Osteoblast (primary cell): ENCODE measurements at regions not wholly inside any gene's neighbourhood (a gene's known extent, or its start where the extent isn't known, plus 50 kb on each side); places are given as distances from the start of the nearest gene placed in this dataset.
"Not testable (repeated sequence)": the region's sequence is repeated elsewhere in the genome, so short reads cannot be mapped to it uniquely, and the experiment has no call there.

Experiments
- DNase-seq: peaks from one replicate; pipeline ENCODE4 v3.0.0; 2011; ENCODE audit warnings: low spot score, mixed read lengths; ENCODE audit not compliant: insufficient read length; ENCODE audit errors: missing footprints
- H2AFZ ChIP-seq: 2 replicates; pipeline ENCODE4 v1.6.0; 2011; ENCODE audit warnings: mild to moderate bottlenecking, low read length
- H3K27ac ChIP-seq: 2 replicates; pipeline ENCODE4 v1.5.1; 2011; ENCODE audit warnings: mild to moderate bottlenecking, low read depth, low read length, moderate library complexity
- H3K27me3 ChIP-seq: 2 replicates; pipeline ENCODE4 v1.6.0; 2012; ENCODE audit warnings: mild to moderate bottlenecking, control low read depth, inconsistent platforms, low read length, moderate library complexity; ENCODE audit not compliant: insufficient read depth
- H3K36me3 ChIP-seq: 2 replicates; pipeline ENCODE4 v1.5.1; 2011; ENCODE audit warnings: mild to moderate bottlenecking, low read length, control low read depth, moderate library complexity; ENCODE audit not compliant: insufficient read depth
- H3K4me1 ChIP-seq: 2 replicates; pipeline ENCODE4 v1.5.1; 2011; ENCODE audit warnings: mild to moderate bottlenecking, low read length, control low read depth, moderate library complexity; ENCODE audit not compliant: insufficient read depth
- H3K4me2 ChIP-seq: 2 replicates; pipeline ENCODE4 v1.6.0; 2011; ENCODE audit warnings: mild to moderate bottlenecking, low read length; ENCODE audit not compliant: insufficient read depth
- H3K4me3 ChIP-seq: fragments of 200-600 bp; sonication (generic); 3 replicates; pipeline ENCODE4 v1.5.1; 2012; ENCODE audit warnings: mild to moderate bottlenecking, low read length, inconsistent platforms; ENCODE audit not compliant: insufficient read depth
- H3K79me2 ChIP-seq: 2 replicates; pipeline ENCODE4 v1.6.0; 2012; ENCODE audit warnings: mild to moderate bottlenecking, low read length, control low read depth, inconsistent platforms; ENCODE audit not compliant: insufficient read depth
- H3K9me3 ChIP-seq: 2 replicates; pipeline ENCODE4 v1.5.1; 2011; ENCODE audit warnings: low read depth, low read length, control low read depth
- H4K20me1 ChIP-seq: 2 replicates; pipeline ENCODE4 v1.6.0; 2012; ENCODE audit warnings: mild to moderate bottlenecking, low read length, control low read depth; ENCODE audit not compliant: insufficient read depth

DNA sequence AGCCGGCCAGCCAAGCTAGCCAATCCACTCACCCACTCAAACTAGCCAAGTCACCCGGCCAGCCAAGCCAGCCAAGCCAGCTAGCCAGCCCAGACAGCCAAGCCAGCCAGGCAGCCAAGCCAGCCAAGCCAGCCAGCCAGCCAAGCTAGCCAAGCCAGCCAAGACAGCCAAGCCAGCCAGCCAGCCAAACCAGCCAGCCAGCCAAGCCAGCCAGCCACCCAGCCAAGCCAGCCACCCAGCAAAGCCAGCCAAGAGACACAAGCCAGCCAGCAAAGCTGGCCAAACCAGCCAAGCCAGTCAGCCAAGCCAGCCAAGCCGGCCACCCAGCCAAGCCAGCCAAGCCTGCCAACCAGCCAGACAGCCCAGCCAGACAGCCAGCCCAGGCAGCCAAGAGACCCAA, 322.2 kb upstream of the PLGLB2 start:
- H4K20me1 ChIP-seq, H2AFZ ChIP-seq, H3K79me2 ChIP-seq, H3K4me3 ChIP-seq, H3K4me2 ChIP-seq, H3K36me3 ChIP-seq, DNase-seq, H3K4me1 ChIP-seq, H3K27me3 ChIP-seq, H3K9me3 ChIP-seq, H3K27ac ChIP-seq: not testable (repeated sequence)

- not testable (repeated sequence) for H3K9me3 ChIP-seq, H3K4me1 ChIP-seq, H3K27ac ChIP-seq, H3K36me3 ChIP-seq, H3K79me2 ChIP-seq, H2AFZ ChIP-seq, H3K27me3 ChIP-seq, H3K4me3 ChIP-seq, H3K4me2 ChIP-seq, DNase-seq, H4K20me1 ChIP-seq
Measured at GRCh38 chr2:87428452-87429130, 319.3 kb upstream of the PLGLB2 start.

DNA sequence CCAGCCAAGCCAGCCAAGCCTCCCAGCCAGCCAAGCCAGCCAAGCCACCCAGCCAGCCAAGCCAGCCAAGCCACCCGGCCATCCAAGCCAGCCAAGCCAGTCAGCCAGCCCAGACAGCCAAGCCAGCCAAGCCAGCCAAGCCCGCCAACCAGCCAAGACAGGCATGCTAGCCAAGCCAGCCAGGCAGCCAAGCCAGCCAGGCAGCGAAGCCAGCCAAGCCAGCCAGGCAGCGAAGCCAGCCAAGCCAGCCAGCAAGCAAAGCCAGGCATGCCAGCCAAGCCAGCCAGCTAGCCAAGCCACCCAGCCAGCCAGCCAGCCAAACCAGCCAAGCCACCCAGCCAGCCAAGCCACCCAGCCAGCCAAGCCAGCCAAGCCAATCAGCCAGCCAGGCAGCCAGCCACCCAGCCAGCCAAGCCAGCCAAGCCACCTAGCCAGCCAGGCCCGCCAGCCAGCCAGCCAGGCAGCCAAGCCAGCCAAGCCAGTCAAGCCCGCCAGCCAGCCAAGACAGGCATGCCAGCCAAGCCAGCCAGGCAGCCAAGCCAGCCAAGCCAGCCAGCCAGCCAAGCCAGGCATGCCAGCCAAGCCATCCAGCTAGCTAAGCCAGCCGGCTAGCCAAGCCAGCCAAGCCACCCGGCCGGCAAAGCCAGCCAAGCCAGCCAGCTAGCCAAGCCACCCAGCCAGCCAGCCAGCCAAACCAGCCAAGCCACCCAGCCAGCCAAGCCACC, 318.5 kb upstream of the PLGLB2 start:
- not testable (repeated sequence) for H3K9me3 ChIP-seq, DNase-seq, H2AFZ ChIP-seq, H3K36me3 ChIP-seq, H3K27ac ChIP-seq, H3K79me2 ChIP-seq, H4K20me1 ChIP-seq, H3K4me1 ChIP-seq, H3K27me3 ChIP-seq, H3K4me3 ChIP-seq, H3K4me2 ChIP-seq

DNA sequence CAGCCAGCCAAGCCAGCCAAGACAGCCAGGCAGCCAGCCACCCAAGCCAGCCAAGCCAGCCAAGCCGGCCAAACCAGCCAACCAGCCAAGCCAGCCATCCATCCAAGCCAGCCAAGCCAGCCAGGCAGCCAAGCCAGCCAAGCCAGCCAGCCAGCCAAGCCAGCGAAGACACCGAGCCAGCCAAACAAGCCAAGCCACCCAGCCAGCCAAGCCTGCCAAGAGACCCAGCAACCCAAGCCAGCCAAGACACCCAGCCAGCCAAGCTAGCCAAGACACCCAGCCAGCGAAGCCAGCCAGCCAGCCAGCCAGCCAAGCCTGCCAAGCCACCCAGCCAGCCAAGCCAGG, 318.0 kb upstream of the PLGLB2 start:
- DNase-seq, H3K9me3 ChIP-seq, H3K27ac ChIP-seq, H3K4me3 ChIP-seq, H3K36me3 ChIP-seq, H3K79me2 ChIP-seq, H2AFZ ChIP-seq, H3K27me3 ChIP-seq, H3K4me1 ChIP-seq, H4K20me1 ChIP-seq, H3K4me2 ChIP-seq: not testable (repeated sequence)

- not testable (repeated sequence) for H3K4me3 ChIP-seq, H3K4me1 ChIP-seq, H3K4me2 ChIP-seq, H3K79me2 ChIP-seq, H3K27ac ChIP-seq, H3K36me3 ChIP-seq, H4K20me1 ChIP-seq, H2AFZ ChIP-seq, DNase-seq, H3K9me3 ChIP-seq, H3K27me3 ChIP-seq
Measured at GRCh38 chr2:87431051-87431450, 316.8 kb upstream of the PLGLB2 start.

DNA sequence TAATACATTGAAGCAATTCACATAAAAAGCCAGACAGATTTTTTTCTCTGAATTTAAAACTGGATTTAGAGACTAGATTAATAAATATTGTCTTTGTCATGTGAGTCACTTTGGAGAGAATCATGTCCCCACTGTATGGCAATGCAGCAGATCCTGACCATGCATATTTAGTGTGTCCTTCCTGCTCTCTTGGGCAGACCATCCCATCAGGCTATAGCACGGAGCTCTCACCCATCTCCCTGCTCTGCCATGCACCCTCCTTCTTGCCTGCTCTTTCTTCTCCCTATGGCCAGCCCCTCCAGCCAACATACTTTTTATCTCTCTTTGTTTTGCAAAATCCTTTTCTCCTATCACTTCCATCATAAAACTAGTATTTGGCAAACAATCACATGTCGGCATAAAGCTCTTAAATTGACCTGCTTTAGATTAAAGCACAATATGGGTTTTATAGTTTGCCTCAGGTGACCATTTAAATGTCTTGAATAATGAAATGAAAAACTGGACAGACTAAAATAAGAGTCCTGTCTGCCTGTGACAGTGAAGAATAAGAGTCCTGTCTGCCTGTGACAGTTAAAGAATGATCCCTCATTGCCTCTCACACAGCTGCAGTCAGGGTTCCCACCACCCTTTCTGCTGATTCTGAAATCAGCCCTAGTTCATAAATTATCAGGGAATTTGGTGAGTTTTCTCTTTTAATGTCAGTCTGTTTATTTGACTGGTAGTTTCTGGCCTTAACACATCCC, 315.0 kb upstream of the PLGLB2 start:
- not testable (repeated sequence) for H3K4me1 ChIP-seq, H3K79me2 ChIP-seq, H2AFZ ChIP-seq, H3K36me3 ChIP-seq, H3K27ac ChIP-seq, H4K20me1 ChIP-seq, H3K27me3 ChIP-seq, DNase-seq, H3K4me2 ChIP-seq, H3K9me3 ChIP-seq, H3K4me3 ChIP-seq

DNA sequence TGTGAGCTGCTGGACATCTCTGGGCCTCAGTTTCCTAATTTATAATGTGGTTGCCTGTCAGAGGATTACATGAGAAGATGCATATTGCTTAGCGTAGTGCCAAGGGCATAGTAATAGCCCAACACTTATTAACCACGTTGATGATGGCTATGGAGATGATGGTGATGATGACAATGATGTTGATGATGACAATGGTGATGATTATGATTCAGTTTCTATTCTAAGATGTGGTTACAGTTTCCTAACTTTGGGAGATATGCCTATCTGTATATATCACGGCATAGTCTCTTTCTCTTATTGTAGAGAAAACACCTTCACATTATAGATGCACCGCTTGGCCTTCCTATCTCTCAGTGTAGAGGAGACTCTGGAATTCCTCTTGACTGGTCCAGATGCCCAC, 311.9 kb upstream of the PLGLB2 start:
- H3K4me2 ChIP-seq, H3K27ac ChIP-seq, H2AFZ ChIP-seq, H3K36me3 ChIP-seq, H3K27me3 ChIP-seq, H4K20me1 ChIP-seq, H3K9me3 ChIP-seq, H3K79me2 ChIP-seq, DNase-seq, H3K4me1 ChIP-seq, H3K4me3 ChIP-seq: not testable (repeated sequence)

GRCh38 chr2:87437701-87438260, 310.1 kb upstream of the PLGLB2 start:
- not testable (repeated sequence) for H2AFZ ChIP-seq, H3K79me2 ChIP-seq, H3K27me3 ChIP-seq, DNase-seq, H3K36me3 ChIP-seq, H3K27ac ChIP-seq, H3K4me3 ChIP-seq, H3K4me2 ChIP-seq, H3K4me1 ChIP-seq, H3K9me3 ChIP-seq, H4K20me1 ChIP-seq
